SU-DHL-6 (cell line): ENCODE measurements at regions not wholly inside any gene's neighbourhood (a gene's known extent, or its start where the extent isn't known, plus 50 kb on each side); places are given as distances from the start of the nearest gene placed in this dataset.

ENCODE experiments used
- EZH2phosphoT487 ChIP-seq: fragments of 200-600 bp; sonication (generic), shearing (Covaris generic); conservative IDR thresholded peaks from 2 replicates; pipeline ENCODE4 v1.6.1; 2018; ENCODE audit warnings: mild to moderate bottlenecking, antibody characterized with exemption, low read length, moderate library complexity, mixed read lengths
- TF ChIP-seq, protein P1 (sequence below): fragments of 200-600 bp; sonication (generic); IDR thresholded peaks from one replicate; pipeline ENCODE4 v1.5.1; 2017; ENCODE audit warnings: antibody characterized with exemption, mild to moderate bottlenecking, low read length, moderate library complexity; ENCODE audit not compliant: insufficient read depth, poor library complexity, severe bottlenecking

- TF ChIP-seq, protein P1, sequence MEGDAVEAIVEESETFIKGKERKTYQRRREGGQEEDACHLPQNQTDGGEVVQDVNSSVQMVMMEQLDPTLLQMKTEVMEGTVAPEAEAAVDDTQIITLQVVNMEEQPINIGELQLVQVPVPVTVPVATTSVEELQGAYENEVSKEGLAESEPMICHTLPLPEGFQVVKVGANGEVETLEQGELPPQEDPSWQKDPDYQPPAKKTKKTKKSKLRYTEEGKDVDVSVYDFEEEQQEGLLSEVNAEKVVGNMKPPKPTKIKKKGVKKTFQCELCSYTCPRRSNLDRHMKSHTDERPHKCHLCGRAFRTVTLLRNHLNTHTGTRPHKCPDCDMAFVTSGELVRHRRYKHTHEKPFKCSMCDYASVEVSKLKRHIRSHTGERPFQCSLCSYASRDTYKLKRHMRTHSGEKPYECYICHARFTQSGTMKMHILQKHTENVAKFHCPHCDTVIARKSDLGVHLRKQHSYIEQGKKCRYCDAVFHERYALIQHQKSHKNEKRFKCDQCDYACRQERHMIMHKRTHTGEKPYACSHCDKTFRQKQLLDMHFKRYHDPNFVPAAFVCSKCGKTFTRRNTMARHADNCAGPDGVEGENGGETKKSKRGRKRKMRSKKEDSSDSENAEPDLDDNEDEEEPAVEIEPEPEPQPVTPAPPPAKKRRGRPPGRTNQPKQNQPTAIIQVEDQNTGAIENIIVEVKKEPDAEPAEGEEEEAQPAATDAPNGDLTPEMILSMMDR, result no peak
- TF ChIP-seq EZH2phosphoT487, result no peak
Observed at GRCh38 chr21:15264084-15264665, 199.4 kb upstream of the NRIP1 start.
